NCI-H526 treated with DMSO at 0.1 percent for 48 hours (cell line): ENCODE measurements at regions not wholly inside any gene's neighbourhood (a gene's known extent, or its start where the extent isn't known, plus 50 kb on each side); places are given as distances from the start of the nearest gene placed in this dataset.
"Not testable (repeated sequence)": the region's sequence is repeated elsewhere in the genome, so short reads cannot be mapped to it uniquely, and the experiment has no call there.

Source experiments
- DNase-seq: peaks from one replicate; lab custom pipeline; 2025; lab: John Stamatoyannopoulos, UW

- DNase-seq = no peak
These were observed 1888.0 kb upstream of the CDH9 start for GRCh38 chr5:28926422-28926821.

- no peak for DNase-seq
These were observed 1879.2 kb upstream of the CDH9 start for GRCh38 chr5:28917631-28918030.

- no peak for DNase-seq
These were observed 1875.9 kb upstream of the CDH9 start for GRCh38 chr5:28914297-28914696.

GRCh38 chr5:28903643-28904042 is 1865.3 kb upstream of the CDH9 start:
- no peak for DNase-seq

- no peak for DNase-seq
These were observed 1858.6 kb upstream of the CDH9 start for GRCh38 chr5:28896949-28897348.

- no peak for DNase-seq
These were observed 1842.5 kb upstream of the CDH9 start for GRCh38 chr5:28880936-28881335.

GRCh38 chr5:28877050-28877449 is 1838.7 kb upstream of the CDH9 start:
- no peak for DNase-seq

GRCh38 chr5:28864006-28864405 is 1825.6 kb upstream of the CDH9 start:
- DNase-seq = no peak

GRCh38 chr5:28862860-28863196 is 1824.4 kb upstream of the CDH9 start:
- no peak for DNase-seq

- no peak for DNase-seq
These were observed 1823.9 kb upstream of the CDH9 start for GRCh38 chr5:28862137-28862859.

- no peak for DNase-seq
These were observed 1817.2 kb upstream of the CDH9 start for GRCh38 chr5:28855626-28856025.

- no peak for DNase-seq
These were observed 1812.0 kb upstream of the CDH9 start for GRCh38 chr5:28850320-28850921.

- DNase-seq = no peak
These were observed 1792.7 kb upstream of the CDH9 start for GRCh38 chr5:28831042-28831441.

- DNase-seq = no peak
These were observed 1784.8 kb upstream of the CDH9 start for GRCh38 chr5:28823231-28823630.

- DNase-seq = no peak
These were observed 1783.7 kb upstream of the CDH9 start for GRCh38 chr5:28822071-28822470.

- DNase-seq = no peak
These were observed 1772.4 kb upstream of the CDH9 start for GRCh38 chr5:28810751-28811136.

GRCh38 chr5:28809811-28810750 is 1771.7 kb upstream of the CDH9 start:
- DNase-seq = no peak

GRCh38 chr5:28808967-28809810 is 1770.8 kb upstream of the CDH9 start:
- DNase-seq = no peak

- no peak for DNase-seq
These were observed 1768.9 kb upstream of the CDH9 start for GRCh38 chr5:28807195-28807729.

- not testable (repeated sequence) for DNase-seq
These were observed 1760.6 kb upstream of the CDH9 start for GRCh38 chr5:28799035-28799434.

GRCh38 chr5:28788954-28789353 is 1750.6 kb upstream of the CDH9 start:
- no peak for DNase-seq
